ENCODE measurements at regions not wholly inside any gene's neighbourhood (a gene's known extent, or its start where the extent isn't known, plus 50 kb on each side); places are given as distances from the start of the nearest gene placed in this dataset.

GRCh38 chr1:29559056-29559455 is 322.7 kb downstream of the PTPRU start:
- H3K27me3 Mint-ChIP-seq (ENCODE audit: low read depth) = peaks cover 9% of the 10 kb centered on the region
- TF ChIP-seq, protein P1, sequence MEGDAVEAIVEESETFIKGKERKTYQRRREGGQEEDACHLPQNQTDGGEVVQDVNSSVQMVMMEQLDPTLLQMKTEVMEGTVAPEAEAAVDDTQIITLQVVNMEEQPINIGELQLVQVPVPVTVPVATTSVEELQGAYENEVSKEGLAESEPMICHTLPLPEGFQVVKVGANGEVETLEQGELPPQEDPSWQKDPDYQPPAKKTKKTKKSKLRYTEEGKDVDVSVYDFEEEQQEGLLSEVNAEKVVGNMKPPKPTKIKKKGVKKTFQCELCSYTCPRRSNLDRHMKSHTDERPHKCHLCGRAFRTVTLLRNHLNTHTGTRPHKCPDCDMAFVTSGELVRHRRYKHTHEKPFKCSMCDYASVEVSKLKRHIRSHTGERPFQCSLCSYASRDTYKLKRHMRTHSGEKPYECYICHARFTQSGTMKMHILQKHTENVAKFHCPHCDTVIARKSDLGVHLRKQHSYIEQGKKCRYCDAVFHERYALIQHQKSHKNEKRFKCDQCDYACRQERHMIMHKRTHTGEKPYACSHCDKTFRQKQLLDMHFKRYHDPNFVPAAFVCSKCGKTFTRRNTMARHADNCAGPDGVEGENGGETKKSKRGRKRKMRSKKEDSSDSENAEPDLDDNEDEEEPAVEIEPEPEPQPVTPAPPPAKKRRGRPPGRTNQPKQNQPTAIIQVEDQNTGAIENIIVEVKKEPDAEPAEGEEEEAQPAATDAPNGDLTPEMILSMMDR (IDR thresholded peaks at IDR 0.05; ENCODE audit: unreplicated experiment in 3 of 3) = no peak
- peaks cover 7% of the 10 kb centered on the region for H3K36me3 Mint-ChIP-seq (ENCODE audit: low read depth)
- H3K9me3 Mint-ChIP-seq = peaks cover 17% of the 10 kb centered on the region
- no peak overlapping the region for H3K27ac Mint-ChIP-seq
- H3K4me1 Mint-ChIP-seq = peaks cover 5% of the 10 kb centered on the region
- no peak overlapping the region for H3K4me3 Mint-ChIP-seq

DNA sequence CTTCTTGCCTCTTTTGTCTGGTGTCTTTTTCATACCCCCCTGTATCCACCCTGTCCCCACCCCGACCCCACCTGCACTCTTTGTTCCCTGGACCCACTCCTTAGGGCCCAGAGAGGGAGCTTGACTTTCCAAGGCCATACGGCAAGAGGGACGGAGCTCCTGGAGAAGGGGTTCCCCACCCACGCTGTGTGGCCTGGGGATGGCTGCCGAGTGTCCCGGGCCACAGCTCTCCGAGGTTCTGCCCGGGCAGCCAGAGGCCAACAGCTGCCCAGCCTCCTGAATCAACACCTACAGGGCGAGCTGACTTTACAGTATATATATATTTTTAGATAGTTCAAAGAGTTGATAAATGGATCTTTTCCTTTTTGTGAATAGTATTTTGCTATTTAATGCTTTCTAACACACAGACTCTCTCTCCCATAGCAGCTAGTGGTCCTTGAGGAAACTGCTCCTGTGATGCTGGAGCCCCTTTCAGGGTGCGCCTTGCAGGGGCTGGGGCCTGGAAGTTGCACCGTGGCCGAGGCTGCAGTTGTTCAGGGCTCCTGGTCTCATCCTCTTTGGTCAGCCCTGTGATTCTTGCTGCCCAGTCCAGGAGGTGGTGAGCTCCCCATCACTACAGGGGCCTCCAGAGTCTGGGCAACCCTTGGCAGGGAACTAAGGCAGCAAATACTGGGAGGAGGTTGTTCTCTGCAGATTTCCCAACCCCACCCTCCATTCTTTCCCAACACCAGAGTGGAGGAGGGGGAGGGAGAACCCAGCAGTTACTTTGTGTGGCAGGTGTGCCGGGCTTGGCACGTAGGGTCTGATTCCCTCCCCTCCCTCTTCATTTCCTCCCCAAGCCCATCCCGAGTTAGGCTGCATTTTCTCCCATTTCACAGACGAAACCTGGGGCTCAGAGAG is 321.6 kb downstream of the PTPRU start:
- peaks cover 4% of the 10 kb centered on the region for H3K36me3 Mint-ChIP-seq (ENCODE audit: low read depth)
- no peak overlapping the region for H3K27ac Mint-ChIP-seq
- H3K4me1 Mint-ChIP-seq = peaks cover 5% of the 10 kb centered on the region
- H3K9me3 Mint-ChIP-seq = peaks cover 8% of the 10 kb centered on the region
- peaks cover 9% of the 10 kb centered on the region for H3K27me3 Mint-ChIP-seq (ENCODE audit: low read depth)
- TF ChIP-seq, protein P1 (IDR thresholded peaks at IDR 0.05; ENCODE audit: unreplicated experiment in 3 of 3) = no peak
- H3K4me3 Mint-ChIP-seq = no peak overlapping the region

GRCh38 chr1:29557066-29557465 is 320.7 kb downstream of the PTPRU start:
- Mint-ChIP-seq H3K4me3 (no peak overlapping the region), H3K36me3 (ENCODE audit: low read depth) (no peaks in the 10 kb centered on the region), H3K4me1 (peaks cover 5% of the 10 kb centered on the region), H3K27ac (no peak overlapping the region), H3K27me3 (ENCODE audit: low read depth) (peaks cover 5% of the 10 kb centered on the region), H3K9me3 (no peaks in the 10 kb centered on the region)
- TF ChIP-seq, protein P1 (IDR thresholded peaks at IDR 0.05; ENCODE audit: unreplicated experiment in 3 of 3) = no peak

DNA sequence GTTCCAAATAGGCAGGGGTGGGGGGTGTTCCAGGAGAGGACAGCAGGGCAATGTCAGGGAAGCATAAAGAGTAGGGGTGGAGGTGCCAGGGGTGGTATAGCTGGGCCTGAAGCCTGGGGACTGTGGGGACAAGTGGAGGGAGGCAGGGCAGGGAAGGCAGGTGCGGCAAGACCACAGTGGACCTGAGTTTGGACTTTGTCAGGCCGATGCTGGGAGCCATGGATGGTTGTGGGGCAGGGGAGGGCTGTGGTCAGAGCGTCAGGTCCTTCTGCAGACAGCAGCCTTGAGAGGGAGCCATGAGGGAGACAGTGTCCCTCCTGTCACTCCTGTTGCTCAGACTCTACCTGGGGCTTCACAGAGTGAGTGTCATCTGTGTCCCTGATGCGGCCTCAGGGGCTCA is 320.3 kb downstream of the PTPRU start:
- H3K4me3 Mint-ChIP-seq = no peak overlapping the region
- H3K27me3 Mint-ChIP-seq (ENCODE audit: low read depth) = peaks cover 6% of the 10 kb centered on the region
- H3K9me3 Mint-ChIP-seq = no peaks in the 10 kb centered on the region
- H3K36me3 Mint-ChIP-seq (ENCODE audit: low read depth) = no peaks in the 10 kb centered on the region
- TF ChIP-seq, protein P1 (IDR thresholded peaks at IDR 0.05; ENCODE audit: unreplicated experiment in 3 of 3) = no peak
- H3K4me1 Mint-ChIP-seq = peaks cover 5% of the 10 kb centered on the region
- no peak overlapping the region for H3K27ac Mint-ChIP-seq

- TF ChIP-seq, protein P1 (IDR thresholded peaks at IDR 0.05; ENCODE audit: unreplicated experiment in 3 of 3) = no peak
- H3K27ac Mint-ChIP-seq = no peak overlapping the region
- no peak overlapping the region for H3K4me3 Mint-ChIP-seq
- peaks cover 11% of the 10 kb centered on the region for H3K27me3 Mint-ChIP-seq (ENCODE audit: low read depth)
- H3K9me3 Mint-ChIP-seq = no peaks in the 10 kb centered on the region
- no peaks in the 10 kb centered on the region for H3K36me3 Mint-ChIP-seq (ENCODE audit: low read depth)
- H3K4me1 Mint-ChIP-seq = peaks cover 5% of the 10 kb centered on the region
Observed at GRCh38 chr1:29555043-29555620, 318.8 kb downstream of the PTPRU start.
